Heart right ventricle (tissue), 16 donors: ENCODE measurements at regions not wholly inside any gene's neighbourhood (a gene's known extent, or its start where the extent isn't known, plus 50 kb on each side); places are given as distances from the start of the nearest gene placed in this dataset.
"Not testable (repeated sequence)": the region's sequence is repeated elsewhere in the genome, so short reads cannot be mapped to it uniquely, and the experiment has no call there.

Source experiments
- ATAC-seq, 8 donors: fragments of 200-7000 bp; cut with Tn5 transposase; one replicate each; pipeline ENCODE4 v1.9.1; 2020; ENCODE audit warnings: mild to moderate bottlenecking in 8 of 8, moderate library complexity in 8 of 8, moderate number of reproducible peaks in 1 of 8
- DNase-seq, 2 donors: peaks; one replicate each; pipeline ENCODE4 v3.0.0-alpha.2; 2020
- H3K27ac ChIP-seq, 10 donors: fragments of 200-600 bp; sonication (generic) in 2 of 10; one replicate each; pipeline versions ENCODE4 v1.5.0 to v1.8.0; 2020 to 2022; ENCODE audit warnings: mild to moderate bottlenecking in 3 of 10
- H3K27me3 ChIP-seq, 7 donors: fragments of 200-600 bp; one replicate each; pipeline ENCODE4 v1.8.0; 2021 to 2022; ENCODE audit warnings: mild to moderate bottlenecking in 2 of 7
- H3K36me3 ChIP-seq, 9 donors: fragments of 200-600 bp; sonication (generic) in 1 of 9; one replicate each; pipeline versions ENCODE4 v1.5.0 to v1.8.0; 2020 to 2022; ENCODE audit warnings: mild to moderate bottlenecking in 2 of 9
- H3K4me1 ChIP-seq, 9 donors: fragments of 200-600 bp; sonication (generic) in 1 of 9; one replicate each; pipeline versions ENCODE4 v1.5.0 to v1.8.0; 2020 to 2022; ENCODE audit warnings: mild to moderate bottlenecking in 4 of 9
- H3K4me3 ChIP-seq, 10 donors: fragments of 200-600 bp; sonication (generic) in 2 of 10; one replicate each; pipeline versions ENCODE4 v1.5.0 to v1.8.0; 2020 to 2022; ENCODE audit warnings: mild to moderate bottlenecking in 7 of 10, moderate library complexity in 2 of 10
- H3K9me3 ChIP-seq, 11 donors: fragments of 200-600 bp in 10 of 11; sonication (generic) in 2 of 11; one replicate each; pipeline versions ENCODE4 v1.5.0 to v1.8.0; 2013 to 2022; ENCODE audit warnings: mild to moderate bottlenecking in 2 of 11, control low read depth in 1 of 11, moderate library complexity in 1 of 11
- WGBS, 2 donors: extraction: QIAGEN DNeasy Blood & Tissue Kit; methylation state at CpG; one replicate each; pipeline ENCODE4 v1.1.7; 2013; ENCODE audit warnings: inconsistent platforms in 1 of 2; 5-methylcytosine and 5-hydroxymethylcytosine counted together
- intact Hi-C, 10 donors: fragments of 100-400 bp; cut with DNase I; formaldehyde crosslinking; loops; one replicate each; pipeline versions ENCODE4 v1.11.1 to v1.14.2; 2022
- TF ChIP-seq, protein P1 (sequence below), 9 donors: fragments of 200-600 bp; sonication (generic) in 2 of 9; IDR thresholded peaks; one replicate each; pipeline versions ENCODE4 v1.5.0 to v1.8.0; 2021 to 2022; ENCODE audit warnings: antibody characterized with exemption in 9 of 9, mild to moderate bottlenecking in 5 of 9, moderate library complexity in 1 of 9
- donor health status: Arrhythmogenic right ventricular cardiomyopathy.
- donor health status: ischemic (EF 13 %, LVEDD 7.1; RV severe dilation, severe dysfunction).
- donor health status: healthy with polysubstance abuse.
- donor health status: DM: no; HTN: yes; CAD: no.
- donor health status: DM: no; HTN: no; CAD: no.
- donor health status: ischemic (EF 25% LVEDD 6.9; RV normal size, moderate dysfunction).
- donor health status: ischemic (EF 25% LVEDD 5.7; RV mildly dilated, moderate dysfunction).
- donor health status: healthy.
- donor health status: DM: yes; HTN: yes; CAD: no.
- donor health status: Ischemic cardiomyopathy.
- donor health status: ischemic (EF 35%, LVEDD 5.7; RV mildly dilated, moderate dysfunction).
- donor health status: nonischemic (EF 11% LVEDD 7.7; RV severe dilation, severe dysfunction).
- donor health status: DM: yes; HTN: yes; CAD: no.
- donor health status: PGD.
- donor health status: ischemic (EF 29% LVEDD 5.4; RV normal size, mild dysfunction).
- donor health status: nonischemic (EF 23%, LVEDD 6.1; RV moderate dilation, normal function).

DNA sequence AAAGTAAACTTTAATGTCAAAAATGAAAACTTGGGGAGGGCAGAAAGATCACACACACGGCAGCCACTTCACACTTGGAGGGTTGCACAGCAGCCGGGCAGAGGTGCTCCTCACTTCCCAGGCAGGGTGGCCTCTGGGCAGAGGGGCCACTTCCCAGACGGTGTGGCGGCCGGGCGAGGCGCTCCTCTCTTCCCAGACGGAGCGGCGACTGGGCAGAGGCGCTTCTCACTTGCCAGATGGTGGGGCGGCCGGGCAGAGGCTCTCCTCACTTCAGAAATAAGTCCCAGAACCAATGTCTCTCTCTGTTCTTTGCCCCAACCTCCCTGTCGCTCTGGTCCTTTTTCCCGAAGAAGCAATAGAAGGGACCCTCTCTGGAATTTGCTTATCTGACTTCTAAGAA is 65.7 kb upstream of the LRPPRC start:
- TF ChIP-seq, protein P1, sequence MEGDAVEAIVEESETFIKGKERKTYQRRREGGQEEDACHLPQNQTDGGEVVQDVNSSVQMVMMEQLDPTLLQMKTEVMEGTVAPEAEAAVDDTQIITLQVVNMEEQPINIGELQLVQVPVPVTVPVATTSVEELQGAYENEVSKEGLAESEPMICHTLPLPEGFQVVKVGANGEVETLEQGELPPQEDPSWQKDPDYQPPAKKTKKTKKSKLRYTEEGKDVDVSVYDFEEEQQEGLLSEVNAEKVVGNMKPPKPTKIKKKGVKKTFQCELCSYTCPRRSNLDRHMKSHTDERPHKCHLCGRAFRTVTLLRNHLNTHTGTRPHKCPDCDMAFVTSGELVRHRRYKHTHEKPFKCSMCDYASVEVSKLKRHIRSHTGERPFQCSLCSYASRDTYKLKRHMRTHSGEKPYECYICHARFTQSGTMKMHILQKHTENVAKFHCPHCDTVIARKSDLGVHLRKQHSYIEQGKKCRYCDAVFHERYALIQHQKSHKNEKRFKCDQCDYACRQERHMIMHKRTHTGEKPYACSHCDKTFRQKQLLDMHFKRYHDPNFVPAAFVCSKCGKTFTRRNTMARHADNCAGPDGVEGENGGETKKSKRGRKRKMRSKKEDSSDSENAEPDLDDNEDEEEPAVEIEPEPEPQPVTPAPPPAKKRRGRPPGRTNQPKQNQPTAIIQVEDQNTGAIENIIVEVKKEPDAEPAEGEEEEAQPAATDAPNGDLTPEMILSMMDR (IDR thresholded peaks at IDR 0.05): no peak
- no peaks in the 10 kb centered on the region for H3K36me3 ChIP-seq
- H3K4me1 ChIP-seq: no peaks in the 10 kb centered on the region
- intact Hi-C loops: no loop called here
- H3K27ac ChIP-seq: no peak overlapping the region
- peaks cover 0 to 4% (median 0%) of the 10 kb centered on the region in 7 donors for H3K27me3 ChIP-seq
- 88 to 91% methylated on average over 15 of the region's 15 CpGs for WGBS, 2 donors
- H3K9me3 ChIP-seq: no peaks in the 10 kb centered on the region
- no peak for DNase-seq
- H3K4me3 ChIP-seq: no peak overlapping the region
- ATAC-seq: no peak

DNA sequence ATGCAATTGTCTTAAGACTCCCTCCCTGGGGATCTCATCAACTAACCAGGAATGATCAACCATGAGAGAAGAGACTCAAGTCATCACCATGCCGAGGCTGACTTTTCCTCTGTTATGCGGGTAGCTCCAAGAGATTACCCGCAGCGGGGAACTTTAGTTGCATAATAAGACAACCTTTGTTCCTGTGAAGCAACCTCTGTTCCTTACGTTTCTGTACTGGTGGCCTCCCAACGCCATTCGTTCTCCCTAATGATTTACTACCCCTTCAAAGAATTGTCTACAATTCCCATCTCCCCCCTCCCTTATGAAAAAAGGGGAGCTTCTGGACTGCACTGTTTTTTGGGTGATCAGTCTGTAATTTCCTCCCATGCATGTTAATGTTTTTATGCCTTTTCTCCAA is 66.1 kb upstream of the LRPPRC start:
- Histone ChIP-seq H3K27me3 (peaks cover 0 to 4% (median 0%) of the 10 kb centered on the region in 7 donors), H3K4me1 (no peaks in the 10 kb centered on the region), H3K9me3 (no peaks in the 10 kb centered on the region), H3K27ac (no peak overlapping the region), H3K36me3 (no peaks in the 10 kb centered on the region), H3K4me3 (no peak overlapping the region)
- ATAC-seq: no peak
- TF ChIP-seq, protein P1 (IDR thresholded peaks at IDR 0.05): no peak
- WGBS, 2 donors: 84 to 89% methylated on average over 7 of the region's 7 CpGs
- no peak for DNase-seq
- intact Hi-C loops: no loop called here

DNA sequence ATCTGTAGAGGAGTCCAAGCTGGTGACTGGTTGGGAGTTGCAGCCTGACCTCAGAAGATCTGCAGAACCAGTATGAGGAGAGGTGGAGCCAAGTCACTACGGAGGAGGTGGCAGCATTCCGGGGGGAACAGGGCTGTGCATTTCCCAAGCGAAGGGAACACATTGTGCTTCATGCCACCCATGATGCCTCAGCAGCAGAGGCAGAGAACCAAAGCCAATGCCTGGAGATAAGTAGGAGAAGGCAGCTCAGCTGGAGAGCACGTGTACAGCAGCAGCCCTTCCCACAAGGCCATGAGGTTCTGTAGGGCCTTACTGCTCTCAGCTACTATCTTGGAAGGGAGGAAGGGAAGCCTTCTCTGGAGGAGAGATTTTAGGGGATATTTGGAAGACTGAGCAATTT is 67.2 kb upstream of the LRPPRC start:
- Histone ChIP-seq H3K27ac (no peak overlapping the region), H3K4me3 (no peak overlapping the region), H3K36me3 (no peaks in the 10 kb centered on the region), H3K27me3 (peaks cover 0 to 4% (median 0%) of the 10 kb centered on the region in 7 donors), H3K4me1 (no peaks in the 10 kb centered on the region), H3K9me3 (no peaks in the 10 kb centered on the region)
- intact Hi-C loops: no loop called here
- ATAC-seq (no peak), DNase-seq (no peak)
- TF ChIP-seq, protein P1 (IDR thresholded peaks at IDR 0.05): no peak
- WGBS, 2 donors: 81 to 82% methylated on average over 4 of the region's 4 CpGs

DNA sequence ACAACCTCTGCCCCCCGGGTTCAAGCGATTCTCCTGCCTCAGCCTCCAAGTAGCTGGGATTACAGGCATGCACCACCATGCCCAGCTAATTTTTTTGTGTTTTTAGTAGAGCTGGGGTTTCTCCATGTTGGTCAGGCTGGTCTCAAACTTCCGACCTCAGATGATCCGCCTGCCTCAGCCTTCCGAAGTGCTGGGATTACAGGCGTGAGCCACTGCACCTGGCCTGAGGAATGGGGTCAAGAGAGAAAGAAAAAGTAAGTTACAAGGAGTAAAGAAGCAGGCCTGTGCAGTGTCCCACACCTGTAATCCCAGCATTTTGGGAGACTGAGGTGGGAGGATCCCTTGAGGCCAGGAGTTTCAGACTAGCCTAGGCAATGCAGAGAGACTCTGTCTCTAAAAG is 68.5 kb upstream of the LRPPRC start:
- ATAC-seq, H3K9me3 ChIP-seq, H3K4me3 ChIP-seq, H3K27ac ChIP-seq, intact Hi-C loops, DNase-seq, H3K27me3 ChIP-seq, H3K4me1 ChIP-seq, H3K36me3 ChIP-seq: not testable (repeated sequence)
- 90% methylated on average over 6 of the region's 6 CpGs for WGBS, 2 donors

DNA sequence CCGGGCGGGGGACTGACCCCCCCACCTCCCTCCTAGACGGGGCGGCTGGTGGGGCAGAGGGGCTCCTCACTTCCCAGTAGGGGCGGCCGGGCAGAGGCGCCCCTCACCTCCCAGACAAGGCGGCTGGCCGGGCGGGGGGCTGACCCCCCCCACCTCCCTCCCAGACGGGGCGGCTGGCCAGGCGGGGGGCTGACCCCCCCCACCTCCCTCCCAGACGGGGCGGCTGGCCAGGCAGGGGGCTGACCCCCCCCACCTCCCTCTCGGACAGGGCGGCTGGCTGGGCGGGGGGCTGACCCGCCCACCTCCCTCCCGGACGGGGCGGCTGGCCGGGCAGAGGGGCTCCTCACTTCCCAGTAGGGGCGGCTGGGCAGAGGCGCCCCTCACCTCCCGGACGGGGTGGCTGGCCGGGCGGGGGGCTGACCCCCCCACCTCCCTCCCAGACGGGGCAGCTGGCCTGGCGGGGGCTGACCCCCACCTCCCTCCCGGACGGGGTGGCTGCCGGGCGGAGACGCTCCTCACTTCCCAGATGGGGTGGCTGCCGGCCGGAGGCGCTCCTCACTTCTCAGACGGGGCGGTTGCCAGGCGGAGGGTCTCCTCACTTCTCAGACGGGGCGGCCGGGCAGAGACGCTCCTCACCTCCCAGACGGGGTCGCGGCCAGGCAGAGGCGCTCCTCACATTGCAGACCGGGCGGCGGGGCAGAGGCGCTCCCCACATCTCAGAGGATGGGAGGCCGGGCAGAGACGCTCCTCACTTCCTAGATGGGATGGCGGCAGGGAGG is 71.4 kb upstream of the LRPPRC start:
- H3K9me3 ChIP-seq, ATAC-seq, H3K36me3 ChIP-seq, H3K27ac ChIP-seq, H3K4me1 ChIP-seq, H3K27me3 ChIP-seq, DNase-seq, intact Hi-C loops, H3K4me3 ChIP-seq: not testable (repeated sequence)
- 97% methylated on average over 38 to 48 of the region's 57 CpGs for WGBS, 2 donors

DNA sequence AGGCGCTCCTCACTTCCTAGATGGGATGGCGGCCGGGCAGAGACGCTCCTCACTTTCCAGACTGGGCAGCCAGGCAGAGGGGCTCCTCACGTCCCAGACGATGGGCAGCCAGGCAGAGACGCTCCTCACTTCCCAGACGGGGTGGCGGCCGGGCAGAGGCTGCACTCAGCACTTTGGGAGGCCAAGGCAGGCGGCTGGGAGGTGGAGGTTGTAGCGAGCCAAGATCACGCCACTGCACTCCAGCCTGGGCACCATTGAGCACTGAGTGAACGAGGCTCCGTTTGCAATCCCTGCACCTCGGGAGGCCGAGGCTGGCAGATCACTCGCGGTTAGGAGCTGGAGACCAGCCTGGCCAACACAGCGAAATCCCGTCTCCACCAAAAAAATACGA is 72.0 kb upstream of the LRPPRC start:
- H3K27me3 ChIP-seq, H3K4me3 ChIP-seq, intact Hi-C loops, H3K9me3 ChIP-seq, ATAC-seq, H3K27ac ChIP-seq, H3K4me1 ChIP-seq, DNase-seq, H3K36me3 ChIP-seq: not testable (repeated sequence)
- WGBS, 2 donors: 95% methylated on average over 14 to 21 of the region's 22 CpGs
